GM12874 (cell line): ENCODE measurements at regions not wholly inside any gene's neighbourhood (a gene's known extent, or its start where the extent isn't known, plus 50 kb on each side); places are given as distances from the start of the nearest gene placed in this dataset.

Source experiments
- CTCF ChIP-seq: IDR thresholded peaks from 2 replicates; pipeline ENCODE4 v1.5.1; 2011; ENCODE audit warnings: low read depth, mild to moderate bottlenecking, control low read depth, low read length, moderate library complexity; ENCODE audit not compliant: insufficient read depth

GRCh38 chr2:82283075-82283474 lies 1978.5 kb upstream of the LRRTM1 start:
- no peak for TF ChIP-seq CTCF

GRCh38 chr2:82282111-82282882 lies 1977.7 kb upstream of the LRRTM1 start:
- TF ChIP-seq CTCF, result no peak

GRCh38 chr2:82279367-82279766 lies 1974.8 kb upstream of the LRRTM1 start:
- no peak for TF ChIP-seq CTCF

- TF ChIP-seq CTCF, result no peak
Measured at GRCh38 chr2:82278416-82278815, 1973.9 kb upstream of the LRRTM1 start.

GRCh38 chr2:82275599-82275998 lies 1971.0 kb upstream of the LRRTM1 start:
- TF ChIP-seq CTCF, result no peak

GRCh38 chr2:82268446-82268845 lies 1963.9 kb upstream of the LRRTM1 start:
- no peak for TF ChIP-seq CTCF

- no peak for TF ChIP-seq CTCF
Measured at GRCh38 chr2:82260521-82260920, 1956.0 kb upstream of the LRRTM1 start.

- TF ChIP-seq CTCF, result no peak
Measured at GRCh38 chr2:82259551-82259950, 1955.0 kb upstream of the LRRTM1 start.
